Lung (tissue), 11 donors: ENCODE measurements at regions not wholly inside any gene's neighbourhood (a gene's known extent, or its start where the extent isn't known, plus 50 kb on each side); places are given as distances from the start of the nearest gene placed in this dataset.

Experiments used
- ATAC-seq: fragments of 200-7000 bp; cut with Tn5 transposase; one replicate; pipeline ENCODE4 v1.9.1; 2020; ENCODE audit warnings: moderate number of reproducible peaks; ENCODE audit not compliant: insufficient read depth, low FRiP score
- DNase-seq, 3 donors: peaks; one replicate each; pipeline ENCODE4 v3.0.0-alpha.2; 2013 to 2017
- H3K27ac ChIP-seq, 2 donors: one replicate each; pipeline ENCODE4 v1.5.1; 2013; ENCODE audit warnings: mild to moderate bottlenecking in 2 of 2, moderate library complexity in 2 of 2, control low read depth in 1 of 2, inconsistent platforms in 1 of 2, low read depth in 1 of 2, low read length in 1 of 2
- H3K27me3 ChIP-seq, 3 donors: one replicate each; pipeline ENCODE4 v1.5.1; 2013; ENCODE audit warnings: low read length in 2 of 3; ENCODE audit not compliant: control insufficient read depth in 3 of 3, insufficient read depth in 3 of 3
- H3K36me3 ChIP-seq, 4 donors: one replicate each; pipeline ENCODE4 v1.5.1; 2013; ENCODE audit warnings: low read length in 4 of 4, mild to moderate bottlenecking in 1 of 4, moderate library complexity in 1 of 4; ENCODE audit not compliant: control insufficient read depth in 4 of 4, insufficient read depth in 4 of 4
- H3K4me1 ChIP-seq, 5 donors: one replicate each; pipeline ENCODE4 v1.5.1; 2013; ENCODE audit warnings: low read length in 5 of 5, mild to moderate bottlenecking in 2 of 5, moderate library complexity in 1 of 5; ENCODE audit not compliant: control insufficient read depth in 5 of 5, insufficient read depth in 5 of 5
- H3K4me3 ChIP-seq: one replicate; pipeline ENCODE4 v1.5.1; 2013; ENCODE audit warnings: mild to moderate bottlenecking, control low read depth, moderate library complexity
- H3K9ac ChIP-seq, 2 donors: one replicate each; pipeline ENCODE4 v1.5.1; 2013; ENCODE audit warnings: low read length in 2 of 2, control low read depth in 1 of 2; ENCODE audit not compliant: insufficient read depth in 1 of 2
- H3K9me3 ChIP-seq, 4 donors: one replicate each; pipeline ENCODE4 v1.5.1; 2013; ENCODE audit warnings: low read length in 3 of 4, mild to moderate bottlenecking in 1 of 4, moderate library complexity in 1 of 4; ENCODE audit not compliant: control insufficient read depth in 4 of 4, insufficient read depth in 3 of 4
- WGBS, 2 donors: extraction: QIAGEN DNeasy Blood & Tissue Kit; methylation state at CpG; one replicate each; pipeline ENCODE4 v1.1.7; 2013; 5-methylcytosine and 5-hydroxymethylcytosine counted together
- TF ChIP-seq, protein P1 (sequence below): IDR thresholded peaks from 2 replicates; pipeline ENCODE4 v1.5.1; 2012; ENCODE audit warnings: mild to moderate bottlenecking; ENCODE audit errors: control extremely low read depth, extremely low read depth
- donor health status: control.
- donor health status: control.
- donor health status: Bipolar disorder and iron deficiency.
- donor health status: healthy.
- donor health status: DM: yes; HTN: yes; CAD: no.

DNA sequence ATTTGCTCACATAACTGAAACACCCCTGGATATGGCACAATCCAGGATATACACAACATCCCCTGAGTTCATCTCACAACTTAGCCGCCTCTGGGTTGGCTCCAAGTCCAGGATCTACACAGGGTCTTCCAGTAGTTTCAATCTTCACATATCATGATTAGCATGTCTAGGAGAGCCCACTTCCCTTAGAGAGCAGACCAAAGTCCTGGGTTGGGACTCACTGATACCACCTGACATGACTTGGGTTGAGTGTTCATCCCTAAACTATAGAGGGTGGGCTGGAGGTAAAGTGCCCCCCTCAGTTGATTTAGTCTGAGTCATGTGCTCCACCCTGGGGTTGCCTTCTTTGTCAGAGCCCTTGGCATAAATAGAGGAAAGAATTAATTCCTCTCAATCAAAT is 493.6 kb upstream of the PPP2R3A start:
- Histone ChIP-seq H3K9ac (no peak overlapping the region), H3K27me3 (peaks cover 0 to 8% (median 0%) of the 10 kb centered on the region in 3 donors), H3K9me3 (no peaks in the 10 kb centered on the region), H3K36me3 (no peaks in the 10 kb centered on the region), H3K4me1 (no peaks in the 10 kb centered on the region), H3K27ac (no peak overlapping the region), H3K4me3 (no peak overlapping the region)
- ATAC-seq: no peak
- 70 to 91% methylated on average over 1 of the region's 1 CpG for WGBS, 2 donors
- DNase-seq: no peak
- TF ChIP-seq, protein P1, sequence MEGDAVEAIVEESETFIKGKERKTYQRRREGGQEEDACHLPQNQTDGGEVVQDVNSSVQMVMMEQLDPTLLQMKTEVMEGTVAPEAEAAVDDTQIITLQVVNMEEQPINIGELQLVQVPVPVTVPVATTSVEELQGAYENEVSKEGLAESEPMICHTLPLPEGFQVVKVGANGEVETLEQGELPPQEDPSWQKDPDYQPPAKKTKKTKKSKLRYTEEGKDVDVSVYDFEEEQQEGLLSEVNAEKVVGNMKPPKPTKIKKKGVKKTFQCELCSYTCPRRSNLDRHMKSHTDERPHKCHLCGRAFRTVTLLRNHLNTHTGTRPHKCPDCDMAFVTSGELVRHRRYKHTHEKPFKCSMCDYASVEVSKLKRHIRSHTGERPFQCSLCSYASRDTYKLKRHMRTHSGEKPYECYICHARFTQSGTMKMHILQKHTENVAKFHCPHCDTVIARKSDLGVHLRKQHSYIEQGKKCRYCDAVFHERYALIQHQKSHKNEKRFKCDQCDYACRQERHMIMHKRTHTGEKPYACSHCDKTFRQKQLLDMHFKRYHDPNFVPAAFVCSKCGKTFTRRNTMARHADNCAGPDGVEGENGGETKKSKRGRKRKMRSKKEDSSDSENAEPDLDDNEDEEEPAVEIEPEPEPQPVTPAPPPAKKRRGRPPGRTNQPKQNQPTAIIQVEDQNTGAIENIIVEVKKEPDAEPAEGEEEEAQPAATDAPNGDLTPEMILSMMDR: no peak

DNA sequence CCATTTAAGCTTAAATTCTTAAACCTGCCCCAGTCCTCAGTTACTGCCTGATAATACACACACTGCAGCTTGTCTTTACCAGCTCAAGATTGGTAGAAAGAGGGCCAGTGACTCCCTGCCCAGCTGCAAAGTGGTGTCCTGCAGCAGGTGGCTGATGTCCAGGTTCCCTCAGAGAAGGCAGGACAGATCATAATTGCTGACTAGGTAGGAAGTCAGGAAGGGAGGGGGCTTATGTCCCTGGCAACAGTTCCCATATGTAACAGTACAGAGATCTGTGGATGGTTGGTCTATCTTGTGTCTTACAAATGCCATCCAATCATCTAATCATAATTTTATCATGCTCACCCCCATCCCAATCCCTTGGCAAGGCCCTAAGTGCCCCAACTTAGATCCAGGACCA is 492.1 kb upstream of the PPP2R3A start:
- H3K9ac ChIP-seq: no peak overlapping the region
- TF ChIP-seq, protein P1: no peak
- H3K27me3 ChIP-seq: peaks cover 0 to 5% (median 0%) of the 10 kb centered on the region in 3 donors
- DNase-seq: no peak
- no peak for ATAC-seq
- no peaks in the 10 kb centered on the region for H3K4me1 ChIP-seq
- H3K36me3 ChIP-seq: no peaks in the 10 kb centered on the region
- no peak overlapping the region for H3K4me3 ChIP-seq
- no peak overlapping the region for H3K27ac ChIP-seq
- no peaks in the 10 kb centered on the region for H3K9me3 ChIP-seq

DNA sequence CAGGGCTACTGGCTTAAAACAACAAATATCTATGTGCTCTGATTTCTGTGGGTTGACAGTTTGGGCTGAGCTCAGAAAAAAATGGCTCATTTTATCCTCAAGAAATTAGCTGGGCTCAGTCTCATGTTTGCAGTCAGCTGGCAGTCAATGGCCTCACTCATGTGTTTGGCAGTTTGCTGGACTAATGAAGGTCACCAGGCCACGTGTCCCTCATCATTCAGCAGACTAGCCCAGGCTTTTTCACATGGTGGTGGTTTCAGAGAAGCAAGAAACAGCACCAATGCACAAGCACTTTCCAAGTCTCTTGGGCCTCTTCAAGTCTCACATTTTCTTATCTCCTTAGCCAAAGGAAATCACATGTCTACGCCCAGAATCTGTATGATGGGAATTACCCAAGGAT is 478.3 kb upstream of the PPP2R3A start:
- 59 to 60% methylated on average over 2 of the region's 2 CpGs for WGBS, 2 donors
- Histone ChIP-seq H3K9ac (no peak overlapping the region), H3K4me1 (no peaks in the 10 kb centered on the region), H3K9me3 (no peaks in the 10 kb centered on the region), H3K4me3 (no peak overlapping the region), H3K36me3 (no peaks in the 10 kb centered on the region), H3K27me3 (peaks cover 0 to 38% (median 14%) of the 10 kb centered on the region in 3 donors), H3K27ac (no peak overlapping the region)
- no peak for ATAC-seq
- TF ChIP-seq, protein P1: no peak
- peak; percentile 57 to 86 (median 72) for DNase-seq

DNA sequence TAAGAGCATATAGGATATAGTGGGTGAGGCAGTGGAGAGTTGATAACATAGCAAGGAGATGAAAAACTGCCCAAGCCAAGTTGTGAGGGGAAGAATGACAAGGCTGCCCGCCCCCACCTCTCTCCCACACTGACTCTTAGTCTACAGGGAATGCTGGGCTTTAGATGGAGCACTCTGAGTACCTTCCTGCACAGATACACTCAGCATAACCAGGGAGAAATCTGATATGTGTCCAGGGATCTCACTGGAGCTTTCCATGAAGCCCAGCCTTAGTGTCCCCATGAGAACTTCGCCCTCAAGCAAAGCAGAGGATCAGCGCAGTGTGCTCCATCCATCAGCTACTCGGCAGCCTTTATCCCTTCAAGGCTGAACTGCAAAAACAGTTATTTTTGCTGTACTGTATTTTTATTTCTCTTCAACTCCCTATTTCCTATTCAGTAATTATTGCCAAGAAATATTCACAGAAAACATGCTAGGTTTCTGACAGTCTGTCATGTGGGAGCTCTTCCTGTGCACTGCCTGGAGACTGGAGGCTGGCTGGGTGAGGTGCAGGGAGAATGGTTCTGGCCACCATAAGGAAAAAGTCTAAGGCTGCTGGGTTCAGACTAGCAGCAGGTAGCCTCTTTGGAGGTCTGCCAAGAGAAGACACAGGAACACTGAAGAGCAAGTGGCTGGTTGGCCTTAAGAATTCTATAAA is 475.2 kb upstream of the PPP2R3A start:
- ATAC-seq (no peak), DNase-seq (no peak)
- H3K9ac ChIP-seq: no peak overlapping the region
- H3K27ac ChIP-seq: no peak overlapping the region
- TF ChIP-seq, protein P1: no peak
- peaks cover 0 to 35% (median 13%) of the 10 kb centered on the region in 3 donors for H3K27me3 ChIP-seq
- H3K36me3 ChIP-seq: no peaks in the 10 kb centered on the region
- H3K4me3 ChIP-seq: no peak overlapping the region
- peaks cover 0 to 15% (median 0%) of the 10 kb centered on the region in 5 donors for H3K4me1 ChIP-seq
- WGBS, 2 donors: 88 to 92% methylated on average over 4 of the region's 4 CpGs
- H3K9me3 ChIP-seq: no peaks in the 10 kb centered on the region
